GM19043 (cell line): ENCODE measurements at regions not wholly inside any gene's neighbourhood (a gene's known extent, or its start where the extent isn't known, plus 50 kb on each side); places are given as distances from the start of the nearest gene placed in this dataset.

ENCODE experiments used
- ATAC-seq: cut with Tn5 transposase; IDR thresholded peaks from one replicate; pipeline ENCODE4 v1.9.1; 2021; ENCODE audit warnings: low read depth; ENCODE audit not compliant: unreplicated experiment

DNA sequence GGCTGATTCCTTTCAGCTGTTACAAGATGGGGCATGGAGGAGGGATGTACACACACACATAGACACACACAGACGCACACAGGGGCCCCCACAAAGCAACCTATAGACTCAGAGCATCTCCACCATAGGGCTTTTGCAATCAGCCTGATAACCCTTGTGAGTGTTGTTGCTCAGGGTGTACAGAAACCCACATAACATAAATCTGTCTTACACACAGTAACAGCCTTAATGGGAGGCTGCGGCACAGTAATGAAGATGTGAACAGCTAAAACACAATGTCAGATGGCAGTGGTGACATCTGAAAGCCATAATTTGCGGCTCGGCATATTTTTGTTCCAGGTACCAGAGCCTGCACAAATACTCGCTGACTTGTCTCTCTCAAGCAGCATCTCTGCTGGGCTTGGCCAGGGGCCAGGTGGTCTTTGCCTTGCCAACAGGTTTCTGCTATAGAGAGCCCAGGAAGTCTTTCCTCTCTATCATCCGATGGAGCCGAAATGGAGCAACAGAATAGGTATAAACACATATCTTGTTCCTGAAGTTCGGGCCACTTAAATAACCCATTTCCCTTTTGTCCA is 357.2 kb upstream of the GATB start:
- ATAC-seq = no peak

DNA sequence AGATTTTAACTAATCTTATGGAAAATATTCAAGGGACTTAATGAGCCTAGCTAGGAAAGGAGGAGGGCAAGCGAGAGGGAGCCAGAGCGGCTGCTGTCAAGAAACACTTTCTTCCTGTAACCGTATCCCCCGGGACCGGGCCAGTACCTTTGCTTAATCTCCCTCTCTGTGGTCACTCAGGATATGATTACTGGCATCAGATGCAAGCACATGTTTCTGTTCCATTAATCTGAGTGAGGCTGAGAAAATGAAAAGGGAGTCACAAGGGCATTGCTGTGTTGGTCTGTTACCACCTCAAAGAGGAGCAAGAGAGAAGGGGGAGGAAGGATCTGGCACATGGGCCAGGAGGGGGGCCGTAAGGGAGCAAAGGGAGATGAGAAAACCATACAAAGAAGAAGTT is 356.7 kb upstream of the GATB start:
- ATAC-seq = no peak

GRCh38 chr4:152117054-152117453 is 356.2 kb upstream of the GATB start:
- no peak for ATAC-seq

DNA sequence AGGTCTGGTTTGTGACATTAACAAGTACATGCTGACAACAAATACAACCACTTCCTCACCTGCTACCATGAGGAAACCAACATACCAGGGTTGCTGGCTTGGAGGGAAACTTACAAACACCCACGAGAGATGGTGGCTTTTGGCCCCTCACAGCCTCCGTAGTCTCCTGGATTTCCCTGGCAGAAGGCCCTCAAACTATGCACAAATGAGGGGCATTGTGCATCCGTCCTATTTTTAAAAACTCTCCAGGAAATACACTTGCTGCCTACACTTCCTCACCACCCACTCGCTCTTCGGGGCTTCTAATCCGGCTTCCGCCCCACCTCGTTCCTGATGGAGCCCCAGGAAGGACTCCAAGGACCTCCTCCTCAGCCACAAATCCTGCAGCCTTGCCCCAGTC is 355.0 kb upstream of the GATB start:
- no peak for ATAC-seq

DNA sequence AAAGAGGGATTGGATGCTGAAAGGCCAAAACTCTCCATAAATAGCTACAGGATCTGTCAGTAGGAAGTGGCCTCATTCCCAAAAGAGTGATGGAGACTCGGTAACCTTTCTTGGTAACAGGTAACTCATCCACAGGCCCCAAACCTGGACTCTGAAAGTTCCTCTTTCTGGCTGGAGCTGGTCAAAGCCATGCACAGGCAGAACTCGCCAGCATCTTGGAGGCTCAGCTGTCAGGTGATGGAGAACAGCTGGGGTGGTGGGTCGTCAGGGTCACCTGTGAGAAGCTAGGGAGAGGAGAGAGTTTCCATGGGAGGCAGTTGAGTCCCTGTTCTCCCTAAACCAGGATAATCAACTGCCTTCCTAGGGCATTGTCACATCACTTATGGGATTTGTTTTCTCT is 354.3 kb upstream of the GATB start:
- ATAC-seq = no peak

- ATAC-seq = no peak
Measured at GRCh38 chr4:152114562-152114961, 353.8 kb upstream of the GATB start.

- peak; percentile 80 for ATAC-seq
Measured at GRCh38 chr4:152112887-152113286, 352.1 kb upstream of the GATB start.

DNA sequence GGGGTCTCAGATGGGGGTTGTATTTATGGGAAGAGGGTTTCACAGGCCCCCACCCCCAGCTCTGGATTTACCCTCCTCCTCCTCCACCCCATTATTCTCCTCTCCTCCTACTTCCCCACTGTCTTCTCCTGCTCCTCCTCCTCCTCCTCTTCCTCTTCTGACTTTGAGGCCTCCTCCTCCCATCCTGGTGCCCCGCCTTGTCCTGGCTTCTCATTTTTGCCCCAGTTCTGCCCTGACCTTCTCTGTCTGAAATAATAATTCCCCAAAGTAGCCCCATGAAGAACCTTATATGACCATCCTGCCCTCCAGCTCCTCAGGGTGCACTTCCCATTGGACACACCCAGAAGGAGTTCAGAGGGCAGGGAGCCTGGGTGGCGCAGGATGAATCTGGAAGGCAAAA is 351.4 kb upstream of the GATB start:
- ATAC-seq = no peak

- ATAC-seq = no peak
Measured at GRCh38 chr4:152110780-152111179, 350.0 kb upstream of the GATB start.

DNA sequence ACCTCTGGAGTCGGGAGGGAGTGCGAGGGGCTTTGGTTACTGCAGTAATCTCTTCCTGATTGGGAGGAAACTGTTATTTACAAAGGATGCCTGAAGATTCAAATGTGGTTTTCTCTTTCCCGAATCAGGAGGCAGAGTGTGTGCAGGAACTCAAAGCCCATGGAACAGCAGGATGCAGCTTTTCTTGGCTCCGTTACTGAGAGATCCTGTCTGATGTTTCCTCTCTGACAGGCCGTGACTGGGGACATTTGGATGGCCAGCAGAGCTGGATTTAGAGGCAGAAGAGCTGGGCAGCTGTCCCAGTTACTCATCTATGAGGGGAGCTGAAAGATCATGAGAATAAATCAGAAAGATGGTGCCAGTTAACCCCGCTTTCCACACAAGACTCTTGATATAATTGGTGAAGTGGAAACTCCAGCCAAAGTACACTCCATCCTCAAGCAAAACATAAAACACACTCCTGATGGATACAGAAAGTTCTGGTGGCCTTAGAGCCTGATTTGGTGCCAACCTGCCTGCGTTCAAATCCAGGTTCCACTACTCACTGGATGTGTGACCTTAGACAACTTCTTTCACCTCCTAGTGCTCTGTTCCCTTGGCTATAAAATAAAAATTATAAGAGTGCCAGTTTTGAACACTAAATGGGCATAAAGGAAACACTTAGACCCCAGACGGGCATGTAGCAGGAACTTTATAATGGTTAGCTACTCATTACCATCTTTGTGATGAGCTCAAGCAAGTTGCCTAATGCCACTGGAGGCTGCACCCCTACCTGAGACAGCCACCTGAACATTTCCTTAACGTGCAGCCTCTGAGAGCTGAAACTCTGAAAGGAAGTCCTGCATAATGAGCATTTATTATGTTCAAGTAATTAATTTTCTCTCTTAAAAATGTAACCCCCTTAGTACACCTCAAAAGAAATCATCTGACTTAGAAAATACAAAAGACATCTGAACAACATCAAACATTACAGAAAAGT is 349.0 kb upstream of the GATB start:
- ATAC-seq = no peak

DNA sequence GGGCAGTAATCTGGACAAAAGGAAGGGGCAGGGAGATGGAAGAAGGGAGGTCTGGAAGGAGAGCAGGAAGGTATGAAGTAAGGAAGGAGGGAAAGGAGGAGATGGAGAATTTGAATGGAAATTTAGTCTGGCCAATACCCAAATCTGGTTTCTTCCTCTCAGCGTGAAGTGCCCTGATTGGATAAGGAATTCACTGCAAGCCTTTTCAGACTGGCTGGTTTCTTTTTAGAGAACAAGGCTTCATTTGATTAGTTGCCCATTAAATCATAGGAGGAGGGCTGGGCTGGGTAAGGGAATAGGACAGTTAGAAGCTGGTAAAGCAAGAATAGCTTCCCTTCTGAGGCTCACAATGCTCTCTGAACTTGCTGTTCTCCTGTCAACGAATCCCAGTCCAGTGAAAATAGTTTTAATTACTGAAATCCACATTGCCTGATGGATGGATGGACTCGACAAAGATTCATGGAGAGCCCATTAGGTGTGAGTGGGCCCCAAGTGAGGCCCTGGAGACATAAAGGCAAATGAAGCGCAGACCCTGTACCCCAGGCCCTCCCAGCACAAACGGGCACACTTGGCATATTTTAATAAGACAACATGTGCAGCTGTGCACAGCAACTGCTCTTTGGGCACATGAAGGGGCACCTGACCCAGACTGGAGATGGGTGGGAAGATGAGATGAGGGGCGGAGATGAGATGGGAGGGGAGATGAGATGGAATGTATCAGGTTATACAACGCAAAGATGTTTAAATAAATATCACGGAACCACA is 347.1 kb upstream of the GATB start:
- ATAC-seq = no peak

- no peak for ATAC-seq
Measured at GRCh38 chr4:152106781-152107321, 346.0 kb upstream of the GATB start.

- no peak for ATAC-seq
Measured at GRCh38 chr4:152106113-152106763, 345.4 kb upstream of the GATB start.

DNA sequence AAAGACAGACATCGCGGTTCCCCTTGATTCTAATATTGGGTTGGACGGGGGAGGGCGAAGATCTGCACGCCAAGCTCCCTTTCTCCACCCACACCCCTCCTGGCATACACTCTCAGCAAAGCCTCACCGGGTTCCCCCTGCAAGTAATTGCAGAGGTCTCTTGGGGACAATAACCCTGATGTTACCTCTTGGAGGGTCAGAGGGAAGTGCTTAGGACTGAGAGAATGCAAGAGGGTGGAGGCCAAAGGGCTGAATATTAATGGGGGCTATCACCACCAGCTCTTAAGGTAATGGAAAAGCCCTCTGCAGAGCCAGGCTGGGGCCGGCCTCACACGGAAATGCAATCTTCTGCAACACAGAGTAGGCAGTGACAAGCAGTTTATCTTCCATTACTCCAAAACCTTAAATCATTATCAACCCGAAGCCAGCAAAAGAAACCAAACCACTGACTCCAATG is 344.1 kb upstream of the GATB start:
- no peak for ATAC-seq

GRCh38 chr4:152104356-152104755 is 343.5 kb upstream of the GATB start:
- no peak for ATAC-seq

GRCh38 chr4:152103181-152103901 is 342.5 kb upstream of the GATB start:
- ATAC-seq = no peak

GRCh38 chr4:152102436-152103000 is 341.7 kb upstream of the GATB start:
- ATAC-seq = no peak

- no peak for ATAC-seq
Measured at GRCh38 chr4:152101556-152102435, 341.0 kb upstream of the GATB start.
